NB4 (cell line): ENCODE measurements at regions not wholly inside any gene's neighbourhood (a gene's known extent, or its start where the extent isn't known, plus 50 kb on each side); places are given as distances from the start of the nearest gene placed in this dataset.

Experiments
- DNase-seq: peaks from one replicate; pipeline ENCODE4 v3.0.0; 2010; ENCODE audit warnings: low read depth
- H3K4me3 ChIP-seq: one replicate; pipeline ENCODE4 v1.5.1; 2011; ENCODE audit warnings: mild to moderate bottlenecking, low read depth, low read length, moderate library complexity
- MYC ChIP-seq: IDR thresholded peaks from 2 replicates; pipeline ENCODE4 v1.6.1; 2011; ENCODE audit warnings: low read depth, low read length
- POLR2A ChIP-seq: IDR thresholded peaks from 2 replicates; pipeline ENCODE4 v1.6.1; 2011; ENCODE audit warnings: mild to moderate bottlenecking; ENCODE audit not compliant: insufficient read length; ENCODE audit errors: extremely low read depth
- TF ChIP-seq, protein P1 (sequence below): IDR thresholded peaks from one replicate; pipeline ENCODE4 v1.5.1; 2012; ENCODE audit warnings: low read depth, low read length
- TF ChIP-seq, protein P2 (sequence below): IDR thresholded peaks from 2 replicates; pipeline ENCODE4 v1.6.1; 2011; ENCODE audit warnings: low read depth, low read length

DNA sequence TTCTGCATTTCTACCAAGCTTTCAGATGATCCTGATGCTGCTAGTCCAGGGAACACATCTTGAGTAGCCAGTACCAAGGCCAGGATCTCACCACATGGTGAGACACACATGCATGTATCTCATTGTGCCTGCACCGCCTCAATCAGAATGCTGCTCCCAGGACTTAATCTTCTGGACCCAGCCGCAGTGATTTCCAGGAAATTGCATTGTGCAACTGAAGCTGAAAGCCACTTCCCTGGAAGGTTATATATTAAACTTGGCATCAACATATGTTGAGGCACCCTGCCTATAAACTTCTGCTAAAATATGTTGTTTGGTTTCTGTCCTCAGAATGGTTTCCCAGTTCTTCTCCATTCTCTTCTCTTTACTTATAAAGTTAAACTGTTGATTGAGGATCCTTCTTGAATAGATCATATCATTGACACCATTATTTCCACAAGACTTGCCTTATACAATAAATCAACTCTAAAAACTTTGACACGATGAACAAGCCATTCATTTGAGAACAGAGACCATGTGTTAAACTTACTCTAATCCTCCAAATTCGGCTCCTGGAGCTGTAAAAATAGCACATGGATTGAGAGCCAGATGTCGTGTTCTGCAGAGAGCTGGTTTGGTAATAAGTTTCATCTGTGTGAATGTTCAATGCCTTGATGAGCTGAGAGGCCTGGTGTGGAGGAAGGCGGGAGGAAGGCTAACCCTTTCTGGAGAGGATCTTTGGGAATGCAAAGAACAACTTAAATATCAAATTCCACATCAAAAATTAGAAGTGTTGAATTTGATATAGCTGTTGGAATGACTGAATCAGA lies 65.0 kb upstream of the PCSK2 start:
- no peak for DNase-seq

DNA sequence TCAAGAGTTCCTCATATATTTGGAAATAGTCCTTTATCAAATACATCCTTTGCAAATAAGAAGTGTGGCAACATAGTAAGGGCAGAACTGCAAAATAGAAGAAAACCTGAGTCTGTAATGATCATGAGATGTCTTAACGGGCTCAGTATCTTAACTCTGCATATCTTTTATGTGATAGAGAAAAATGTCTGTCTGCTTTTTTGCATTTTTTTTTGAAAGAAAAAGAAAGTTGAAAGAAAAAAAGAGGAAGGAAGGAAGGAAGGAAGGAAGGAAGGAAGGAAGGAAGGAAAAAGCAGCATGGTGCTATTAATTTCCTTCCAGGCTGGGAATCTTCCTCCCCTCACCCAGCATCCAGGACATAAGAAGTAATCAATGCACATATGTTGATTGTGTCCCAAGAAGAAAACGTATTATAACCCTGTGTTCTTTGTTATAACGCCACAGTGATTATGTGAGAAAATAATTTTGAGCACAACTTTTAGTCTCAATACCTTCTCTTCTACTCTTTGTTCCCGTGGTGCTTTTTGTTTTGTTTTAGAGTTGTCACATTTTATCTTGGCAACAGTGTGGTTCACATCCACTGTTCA lies 58.7 kb upstream of the PCSK2 start:
- no peak for DNase-seq
- TF ChIP-seq, protein P1, sequence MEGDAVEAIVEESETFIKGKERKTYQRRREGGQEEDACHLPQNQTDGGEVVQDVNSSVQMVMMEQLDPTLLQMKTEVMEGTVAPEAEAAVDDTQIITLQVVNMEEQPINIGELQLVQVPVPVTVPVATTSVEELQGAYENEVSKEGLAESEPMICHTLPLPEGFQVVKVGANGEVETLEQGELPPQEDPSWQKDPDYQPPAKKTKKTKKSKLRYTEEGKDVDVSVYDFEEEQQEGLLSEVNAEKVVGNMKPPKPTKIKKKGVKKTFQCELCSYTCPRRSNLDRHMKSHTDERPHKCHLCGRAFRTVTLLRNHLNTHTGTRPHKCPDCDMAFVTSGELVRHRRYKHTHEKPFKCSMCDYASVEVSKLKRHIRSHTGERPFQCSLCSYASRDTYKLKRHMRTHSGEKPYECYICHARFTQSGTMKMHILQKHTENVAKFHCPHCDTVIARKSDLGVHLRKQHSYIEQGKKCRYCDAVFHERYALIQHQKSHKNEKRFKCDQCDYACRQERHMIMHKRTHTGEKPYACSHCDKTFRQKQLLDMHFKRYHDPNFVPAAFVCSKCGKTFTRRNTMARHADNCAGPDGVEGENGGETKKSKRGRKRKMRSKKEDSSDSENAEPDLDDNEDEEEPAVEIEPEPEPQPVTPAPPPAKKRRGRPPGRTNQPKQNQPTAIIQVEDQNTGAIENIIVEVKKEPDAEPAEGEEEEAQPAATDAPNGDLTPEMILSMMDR = no peak
- TF ChIP-seq POLR2A (no peak), MYC (no peak)
- TF ChIP-seq, protein P2, sequence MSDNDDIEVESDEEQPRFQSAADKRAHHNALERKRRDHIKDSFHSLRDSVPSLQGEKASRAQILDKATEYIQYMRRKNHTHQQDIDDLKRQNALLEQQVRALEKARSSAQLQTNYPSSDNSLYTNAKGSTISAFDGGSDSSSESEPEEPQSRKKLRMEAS = no peak
- H3K4me3 ChIP-seq = no peak overlapping the region

More for the DNA sequence above, 65.0 kb upstream of the PCSK2 start:
- H3K4me3 ChIP-seq = no peak overlapping the region
- no peak for TF ChIP-seq MYC
- no peak for TF ChIP-seq POLR2A
- TF ChIP-seq, protein P1 = no peak
- TF ChIP-seq, protein P2 = no peak

DNA sequence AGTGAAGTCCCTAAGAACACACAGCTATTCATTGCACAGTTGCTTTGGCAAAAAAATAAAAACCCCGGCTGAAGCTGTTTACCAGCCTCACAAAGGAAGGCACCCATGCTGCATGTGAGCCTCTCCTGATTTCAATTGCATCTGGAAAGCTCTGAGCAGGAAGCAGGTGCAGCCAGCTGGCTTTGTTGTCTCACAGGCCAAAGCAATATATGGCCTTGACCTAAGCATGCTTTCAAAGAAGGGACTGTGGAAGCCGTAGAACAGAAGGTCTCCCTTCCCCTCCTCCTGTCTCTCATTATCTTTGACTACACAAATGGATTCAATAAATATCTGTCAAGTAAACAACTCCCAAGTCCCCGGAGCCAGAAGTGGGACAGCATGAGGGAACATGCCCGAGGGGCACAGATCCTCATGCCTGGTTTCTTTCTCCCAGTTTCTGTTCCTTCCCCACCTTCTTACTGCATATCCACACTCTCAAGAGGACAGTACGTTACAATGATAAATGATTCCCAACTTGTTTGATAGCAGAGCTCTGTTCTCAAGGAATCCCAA lies 57.2 kb upstream of the PCSK2 start:
- no peak for TF ChIP-seq MYC
- TF ChIP-seq POLR2A = no peak
- TF ChIP-seq, protein P2 = no peak
- TF ChIP-seq, protein P1 = no peak
- H3K4me3 ChIP-seq = no peak overlapping the region
- no peak for DNase-seq

DNA sequence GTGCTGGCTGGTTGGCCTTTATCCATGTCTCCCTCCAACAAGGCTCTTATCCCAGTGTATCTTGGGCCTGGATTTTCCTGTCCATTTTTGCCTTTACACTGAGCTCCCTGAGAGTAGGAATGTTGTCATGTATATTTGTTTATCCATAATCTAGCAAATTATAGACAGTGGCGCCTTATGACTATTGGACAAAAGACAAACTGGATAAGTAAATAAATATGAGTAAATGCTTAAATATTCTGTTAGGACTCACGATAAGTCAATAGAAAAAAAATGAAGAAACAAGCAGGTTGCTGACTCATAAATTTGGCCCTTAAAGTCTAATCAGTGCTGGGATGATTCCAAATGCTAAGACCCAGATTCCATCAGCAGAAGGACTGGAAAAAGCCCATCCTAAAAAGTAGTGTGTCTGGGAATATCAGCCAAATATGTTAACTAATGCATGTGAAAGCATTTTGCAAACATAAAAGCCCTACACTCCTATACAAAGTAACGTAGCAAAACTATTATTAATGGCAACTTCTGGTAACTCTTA lies 55.0 kb upstream of the PCSK2 start:
- no peak for DNase-seq
- TF ChIP-seq, protein P2 = no peak
- TF ChIP-seq, protein P1 = no peak
- TF ChIP-seq MYC (no peak), POLR2A (no peak)
- no peak overlapping the region for H3K4me3 ChIP-seq

DNA sequence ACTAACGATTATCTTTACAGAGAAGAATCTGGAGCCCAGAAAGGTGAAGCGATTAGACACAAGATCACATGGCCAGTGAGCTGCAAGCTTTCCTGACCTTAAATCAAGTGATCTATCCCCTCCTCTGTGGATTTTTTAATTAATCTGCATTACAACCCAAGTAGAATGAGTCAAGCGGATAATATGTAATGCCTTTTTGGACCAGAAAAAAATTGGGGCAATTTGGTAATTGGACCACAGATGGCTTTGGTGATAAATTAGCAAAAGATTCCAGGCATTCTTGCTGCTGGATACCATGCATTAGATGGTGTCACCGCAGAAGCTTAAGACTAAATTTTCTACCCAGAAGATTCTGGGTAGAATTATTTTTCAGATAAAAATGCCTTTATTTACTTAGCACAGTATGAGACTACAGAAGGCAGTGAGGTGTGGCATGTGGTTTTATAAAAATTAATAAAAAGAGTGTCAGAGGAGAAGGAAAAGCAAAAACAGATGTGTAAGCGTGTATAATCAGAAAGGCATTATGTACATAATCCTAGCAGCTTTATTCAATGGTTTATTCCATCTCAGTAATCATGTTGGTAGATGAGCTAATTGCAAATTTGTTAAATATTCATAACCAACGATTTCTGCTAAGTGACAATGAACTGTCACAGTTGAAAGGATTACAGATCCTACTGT lies 53.9 kb upstream of the PCSK2 start:
- no peak for TF ChIP-seq POLR2A
- TF ChIP-seq, protein P1 = no peak
- no peak for TF ChIP-seq MYC
- TF ChIP-seq, protein P2 = no peak
- no peak for DNase-seq
- no peak overlapping the region for H3K4me3 ChIP-seq
